ENCODE measurements at regions not wholly inside any gene's neighbourhood (a gene's known extent, or its start where the extent isn't known, plus 50 kb on each side); places are given as distances from the start of the nearest gene placed in this dataset.

- no peak for DNase-seq
- H3K27me3 ChIP-seq (replicated peaks; ENCODE audit: control insufficient read depth, insufficient read depth, low read length), result peaks cover 1% of the 10 kb centered on the region; the same call in 1 of the 2 replicates
- CTCF ChIA-PET, result no interaction called here
- no peak for TF ChIP-seq CTCF (IDR thresholded peaks at IDR 0.05; ENCODE audit: insufficient read depth in 1 of 2, low read depth in 1 of 2, low read length in 1 of 2, severe bottlenecking in 1 of 2, unreplicated experiment in 1 of 2)
- H3K4me3 ChIP-seq (ENCODE audit: low read depth, low read length), result no peak overlapping the region
- Mint-ChIP-seq H3K36me3 (ENCODE audit: insufficient read depth, unreplicated experiment) (no peaks in the 10 kb centered on the region), H3K4me3 (ENCODE audit: unreplicated experiment) (no peak overlapping the region), H3K27ac (ENCODE audit: unreplicated experiment) (no peak overlapping the region), H3K9me3 (ENCODE audit: unreplicated experiment) (no peaks in the 10 kb centered on the region), H3K4me1 (ENCODE audit: low read depth, unreplicated experiment) (no peaks in the 10 kb centered on the region), H3K27me3 (ENCODE audit: insufficient read depth, unreplicated experiment) (peaks cover 10% of the 10 kb centered on the region)
- no TSS peak for BruUV-seq (replicated peaks)
- no peaks in the 10 kb centered on the region for H3K4me1 ChIP-seq
- no peaks in the 10 kb centered on the region for H3K9me3 ChIP-seq
- no peaks in the 10 kb centered on the region for H3K36me3 ChIP-seq (ENCODE audit: control insufficient read depth, insufficient read depth, low read length)
- POLR2A ChIA-PET, result no interaction called here
- intact Hi-C loops (cut with micrococcal nuclease; ENCODE audit: unreplicated experiment), result no loop called here
These were observed 67.9 kb upstream of the ITGB1 start for GRCh38 chr10:33025910-33026309.

- Histone ChIP-seq H3K9me3 (no peaks in the 10 kb centered on the region), H3K4me3 (ENCODE audit: low read depth, low read length) (no peak overlapping the region), H3K27me3 (replicated peaks; ENCODE audit: control insufficient read depth, insufficient read depth, low read length) (peaks cover 1% of the 10 kb centered on the region; the same call in 1 of the 2 replicates), H3K36me3 (ENCODE audit: control insufficient read depth, insufficient read depth, low read length) (no peaks in the 10 kb centered on the region), H3K4me1 (no peaks in the 10 kb centered on the region)
- no peak for TF ChIP-seq CTCF (IDR thresholded peaks at IDR 0.05; ENCODE audit: insufficient read depth in 1 of 2, low read depth in 1 of 2, low read length in 1 of 2, severe bottlenecking in 1 of 2, unreplicated experiment in 1 of 2)
- peaks cover 10% of the 10 kb centered on the region for H3K27me3 Mint-ChIP-seq (ENCODE audit: insufficient read depth, unreplicated experiment)
- H3K4me3 Mint-ChIP-seq (ENCODE audit: unreplicated experiment), result no peak overlapping the region
- no peaks in the 10 kb centered on the region for H3K9me3 Mint-ChIP-seq (ENCODE audit: unreplicated experiment)
- ChIA-PET POLR2A (no interaction called here), CTCF (no interaction called here)
- BruUV-seq (replicated peaks), result no TSS peak
- H3K36me3 Mint-ChIP-seq (ENCODE audit: insufficient read depth, unreplicated experiment), result no peaks in the 10 kb centered on the region
- no peaks in the 10 kb centered on the region for H3K4me1 Mint-ChIP-seq (ENCODE audit: low read depth, unreplicated experiment)
- DNase-seq, result no peak
- intact Hi-C loops (cut with micrococcal nuclease; ENCODE audit: unreplicated experiment), result no loop called here
- H3K27ac Mint-ChIP-seq (ENCODE audit: unreplicated experiment), result no peak overlapping the region
These were observed 67.0 kb upstream of the ITGB1 start for GRCh38 chr10:33025039-33025438.

- POLR2A ChIA-PET, result interaction anchor here (0.6 kb wide), 1 partner anchor 249 kb away, joined by 3 read pairs; no protein-coding TSS in a partner anchor
- no peak for TF ChIP-seq CTCF (IDR thresholded peaks at IDR 0.05; ENCODE audit: insufficient read depth in 1 of 2, low read depth in 1 of 2, low read length in 1 of 2, severe bottlenecking in 1 of 2, unreplicated experiment in 1 of 2)
- intact Hi-C loops (cut with micrococcal nuclease; ENCODE audit: unreplicated experiment), result no loop called here
- DNase-seq, result no peak
- no peak overlapping the region for H3K4me3 ChIP-seq (ENCODE audit: low read depth, low read length)
- Mint-ChIP-seq H3K4me3 (ENCODE audit: unreplicated experiment) (no peak overlapping the region), H3K36me3 (ENCODE audit: insufficient read depth, unreplicated experiment) (no peaks in the 10 kb centered on the region), H3K27me3 (ENCODE audit: insufficient read depth, unreplicated experiment) (peaks cover 10% of the 10 kb centered on the region), H3K27ac (ENCODE audit: unreplicated experiment) (no peak overlapping the region), H3K4me1 (ENCODE audit: low read depth, unreplicated experiment) (no peaks in the 10 kb centered on the region), H3K9me3 (ENCODE audit: unreplicated experiment) (peaks cover 7% of the 10 kb centered on the region)
- no peaks in the 10 kb centered on the region for H3K4me1 ChIP-seq
- H3K27me3 ChIP-seq (replicated peaks; ENCODE audit: control insufficient read depth, insufficient read depth, low read length), result peaks cover 1% of the 10 kb centered on the region; the same call in 1 of the 2 replicates
- no peaks in the 10 kb centered on the region for H3K9me3 ChIP-seq
- CTCF ChIA-PET, result interaction anchor here (1.0 kb wide), 1 partner anchor 14 kb away, joined by 5 read pairs; no protein-coding TSS in a partner anchor
- no TSS peak for BruUV-seq (replicated peaks)
- no peaks in the 10 kb centered on the region for H3K36me3 ChIP-seq (ENCODE audit: control insufficient read depth, insufficient read depth, low read length)
These were observed 64.7 kb upstream of the ITGB1 start for GRCh38 chr10:33022691-33023090.
